ENCODE measurements at regions not wholly inside any gene's neighbourhood (a gene's known extent, or its start where the extent isn't known, plus 50 kb on each side); places are given as distances from the start of the nearest gene placed in this dataset.
"Not testable (repeated sequence)": the region's sequence is repeated elsewhere in the genome, so short reads cannot be mapped to it uniquely, and the experiment has no call there.

- no peak for DNase-seq (ENCODE audit: extremely low read depth, low read depth)
- TF ChIP-seq, protein P1, sequence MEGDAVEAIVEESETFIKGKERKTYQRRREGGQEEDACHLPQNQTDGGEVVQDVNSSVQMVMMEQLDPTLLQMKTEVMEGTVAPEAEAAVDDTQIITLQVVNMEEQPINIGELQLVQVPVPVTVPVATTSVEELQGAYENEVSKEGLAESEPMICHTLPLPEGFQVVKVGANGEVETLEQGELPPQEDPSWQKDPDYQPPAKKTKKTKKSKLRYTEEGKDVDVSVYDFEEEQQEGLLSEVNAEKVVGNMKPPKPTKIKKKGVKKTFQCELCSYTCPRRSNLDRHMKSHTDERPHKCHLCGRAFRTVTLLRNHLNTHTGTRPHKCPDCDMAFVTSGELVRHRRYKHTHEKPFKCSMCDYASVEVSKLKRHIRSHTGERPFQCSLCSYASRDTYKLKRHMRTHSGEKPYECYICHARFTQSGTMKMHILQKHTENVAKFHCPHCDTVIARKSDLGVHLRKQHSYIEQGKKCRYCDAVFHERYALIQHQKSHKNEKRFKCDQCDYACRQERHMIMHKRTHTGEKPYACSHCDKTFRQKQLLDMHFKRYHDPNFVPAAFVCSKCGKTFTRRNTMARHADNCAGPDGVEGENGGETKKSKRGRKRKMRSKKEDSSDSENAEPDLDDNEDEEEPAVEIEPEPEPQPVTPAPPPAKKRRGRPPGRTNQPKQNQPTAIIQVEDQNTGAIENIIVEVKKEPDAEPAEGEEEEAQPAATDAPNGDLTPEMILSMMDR (IDR thresholded peaks at IDR 0.05; ENCODE audit: low read depth, low read length), result no peak
Measured at GRCh38 chr2:59342166-59342565, 1101.0 kb upstream of the FANCL start.

GRCh38 chr2:59339837-59340207, 1098.7 kb upstream of the FANCL start:
- TF ChIP-seq, protein P1 (IDR thresholded peaks at IDR 0.05; ENCODE audit: low read depth, low read length), result no peak

GRCh38 chr2:59339121-59339836, 1098.2 kb upstream of the FANCL start:
- no peak for DNase-seq (ENCODE audit: extremely low read depth, low read depth)
- TF ChIP-seq, protein P1 (IDR thresholded peaks at IDR 0.05; ENCODE audit: low read depth, low read length), result no peak

More at GRCh38 chr2:59339837-59340207, 1098.7 kb upstream of the FANCL start:
- no peak for DNase-seq (ENCODE audit: extremely low read depth, low read depth)

- no peak for DNase-seq (ENCODE audit: extremely low read depth, low read depth)
- TF ChIP-seq, protein P1 (IDR thresholded peaks at IDR 0.05; ENCODE audit: low read depth, low read length), result no peak
Measured at GRCh38 chr2:59333007-59333406, 1091.9 kb upstream of the FANCL start.

GRCh38 chr2:59326581-59327365, 1085.6 kb upstream of the FANCL start:
- DNase-seq (ENCODE audit: extremely low read depth, low read depth), result not testable (repeated sequence)

DNA sequence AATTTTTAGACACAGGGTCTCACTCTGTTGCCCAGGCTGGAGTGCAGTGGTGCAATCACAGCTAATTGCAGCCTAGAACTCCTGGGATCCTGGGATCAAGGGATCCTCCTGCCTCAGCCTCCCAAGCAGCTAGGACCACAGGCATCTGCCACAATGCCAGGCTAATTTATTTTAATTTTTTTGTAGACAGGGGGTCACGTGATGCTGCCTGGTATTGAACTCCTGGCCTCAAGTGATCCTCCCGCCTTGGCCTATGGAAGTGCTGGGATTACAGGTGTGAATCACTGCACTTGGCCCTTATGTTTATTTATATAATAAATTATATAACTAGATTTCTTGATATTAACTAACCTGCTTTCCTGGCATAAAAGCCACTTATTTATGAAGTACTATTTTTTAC, 1081.7 kb upstream of the FANCL start:
- TF ChIP-seq, protein P1 (IDR thresholded peaks at IDR 0.05; ENCODE audit: low read depth, low read length), result no peak
- DNase-seq (ENCODE audit: extremely low read depth, low read depth), result no peak

- no peak for DNase-seq (ENCODE audit: extremely low read depth, low read depth)
- TF ChIP-seq, protein P1 (IDR thresholded peaks at IDR 0.05; ENCODE audit: low read depth, low read length), result no peak
Measured at GRCh38 chr2:59322005-59322404, 1080.9 kb upstream of the FANCL start.
